HCT116 (cell line): ENCODE measurements at regions not wholly inside any gene's neighbourhood (a gene's known extent, or its start where the extent isn't known, plus 50 kb on each side); places are given as distances from the start of the nearest gene placed in this dataset.

Source experiments
- EZH2 ChIP-seq: fragments of 200-600 bp; sonication (generic); IDR thresholded peaks from 2 replicates; pipeline ENCODE4 v1.6.1; 2017; ENCODE audit warnings: antibody characterized with exemption, mixed run types
- EZH2phosphoT487 ChIP-seq: fragments of 200-600 bp; IDR thresholded peaks from 2 replicates; pipeline ENCODE4 v1.6.1; 2018; ENCODE audit warnings: antibody characterized with exemption, borderline replicate concordance
- SP1 ChIP-seq: IDR thresholded peaks from 2 replicates; pipeline ENCODE4 v1.6.1; 2012; ENCODE audit warnings: low read depth
- TF ChIP-seq, protein P1 (sequence below), 3 experiments: fragments of 200-600 bp in 1 of 3; sonication (generic) in 1 of 3; IDR thresholded peaks in 2 of 3; conservative IDR thresholded peaks in 1 of 3; 2 replicates each; pipeline ENCODE4 v1.5.1; 2012 to 2017; ENCODE audit warnings: low read depth in 2 of 3, low read length in 2 of 3, antibody characterized with exemption in 1 of 3, borderline replicate concordance in 1 of 3, control low read depth in 1 of 3, mild to moderate bottlenecking in 1 of 3, mixed read lengths in 1 of 3, mixed run types in 1 of 3, moderate library complexity in 1 of 3; ENCODE audit not compliant: insufficient read depth in 1 of 3

DNA sequence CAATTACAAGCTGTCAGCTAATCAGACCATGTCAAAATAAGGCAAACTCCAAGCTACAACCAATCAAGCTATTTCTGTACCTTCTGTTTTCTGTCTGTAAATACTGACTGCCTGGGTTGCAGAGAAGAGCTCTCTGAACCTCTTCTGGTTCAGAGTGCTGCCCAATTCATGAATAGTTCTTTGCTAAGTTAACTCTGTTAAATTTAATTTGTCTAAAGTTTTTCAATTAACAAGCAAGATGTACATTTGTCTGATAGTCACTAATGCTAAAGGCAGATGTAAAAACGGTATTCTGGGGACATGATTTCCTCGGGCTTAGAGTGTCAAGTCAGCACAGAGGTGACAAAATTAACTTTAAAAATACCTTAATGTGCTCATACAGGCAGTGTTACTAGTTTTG, 408.3 kb upstream of the CLINT1 start:
- TF ChIP-seq SP1 (no peak), EZH2phosphoT487 (no peak), EZH2 (no peak)
- TF ChIP-seq, protein P1, sequence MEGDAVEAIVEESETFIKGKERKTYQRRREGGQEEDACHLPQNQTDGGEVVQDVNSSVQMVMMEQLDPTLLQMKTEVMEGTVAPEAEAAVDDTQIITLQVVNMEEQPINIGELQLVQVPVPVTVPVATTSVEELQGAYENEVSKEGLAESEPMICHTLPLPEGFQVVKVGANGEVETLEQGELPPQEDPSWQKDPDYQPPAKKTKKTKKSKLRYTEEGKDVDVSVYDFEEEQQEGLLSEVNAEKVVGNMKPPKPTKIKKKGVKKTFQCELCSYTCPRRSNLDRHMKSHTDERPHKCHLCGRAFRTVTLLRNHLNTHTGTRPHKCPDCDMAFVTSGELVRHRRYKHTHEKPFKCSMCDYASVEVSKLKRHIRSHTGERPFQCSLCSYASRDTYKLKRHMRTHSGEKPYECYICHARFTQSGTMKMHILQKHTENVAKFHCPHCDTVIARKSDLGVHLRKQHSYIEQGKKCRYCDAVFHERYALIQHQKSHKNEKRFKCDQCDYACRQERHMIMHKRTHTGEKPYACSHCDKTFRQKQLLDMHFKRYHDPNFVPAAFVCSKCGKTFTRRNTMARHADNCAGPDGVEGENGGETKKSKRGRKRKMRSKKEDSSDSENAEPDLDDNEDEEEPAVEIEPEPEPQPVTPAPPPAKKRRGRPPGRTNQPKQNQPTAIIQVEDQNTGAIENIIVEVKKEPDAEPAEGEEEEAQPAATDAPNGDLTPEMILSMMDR (IDR thresholded peaks at IDR 0.05 in 2 of 3, conservative IDR thresholded peaks at IDR 0.05 in 1 of 3; ENCODE audit: borderline replicate concordance in 1 of 3, insufficient read depth in 1 of 3, low read depth in 2 of 3, low read length in 2 of 3), result no peak
